ENCODE measurements at regions not wholly inside any gene's neighbourhood (a gene's known extent, or its start where the extent isn't known, plus 50 kb on each side); places are given as distances from the start of the nearest gene placed in this dataset.
"Not testable (repeated sequence)": the region's sequence is repeated elsewhere in the genome, so short reads cannot be mapped to it uniquely, and the experiment has no call there.

DNA sequence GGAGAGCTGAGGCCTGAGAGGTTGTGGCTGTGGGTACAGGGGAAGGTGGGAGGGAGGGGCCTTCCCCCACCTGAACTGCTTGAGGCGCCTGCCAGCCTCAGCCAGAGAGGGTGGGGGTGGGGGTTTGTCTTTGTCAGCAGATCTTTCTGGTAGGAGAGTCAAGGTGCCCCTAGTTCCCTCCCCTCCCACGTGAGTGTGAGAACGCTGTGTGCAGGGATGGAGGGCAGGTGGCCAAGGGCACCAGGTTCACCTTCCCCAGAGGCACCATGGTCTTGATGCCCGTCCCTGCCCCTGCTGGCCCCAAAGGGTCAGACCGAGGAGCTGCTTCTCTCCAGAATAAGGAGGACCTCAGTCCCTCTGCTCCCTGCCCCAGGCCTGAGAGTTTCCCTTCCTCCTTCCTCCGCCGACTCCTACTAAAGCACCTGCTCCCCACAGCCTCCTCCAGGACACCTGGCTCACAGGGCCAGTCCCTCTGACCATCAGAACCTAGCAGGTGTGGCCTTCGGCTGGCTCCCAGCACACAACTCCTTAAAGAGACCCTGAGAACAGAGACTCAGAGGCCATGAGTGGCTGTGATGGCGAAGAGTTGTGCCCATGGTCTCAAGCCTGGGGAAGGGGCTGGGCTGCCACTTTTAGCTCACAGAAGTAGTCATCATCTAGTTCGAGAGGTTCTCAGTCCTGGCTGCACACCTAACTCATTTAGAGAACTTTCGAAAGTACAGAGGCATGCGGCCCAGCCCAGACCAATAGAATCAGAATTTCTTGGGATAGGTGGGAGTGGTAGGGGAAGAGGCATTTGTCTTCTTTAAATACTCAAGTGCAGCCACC, 113.2 kb upstream of the LHX1 start:
- DNase-seq: no peak

DNA sequence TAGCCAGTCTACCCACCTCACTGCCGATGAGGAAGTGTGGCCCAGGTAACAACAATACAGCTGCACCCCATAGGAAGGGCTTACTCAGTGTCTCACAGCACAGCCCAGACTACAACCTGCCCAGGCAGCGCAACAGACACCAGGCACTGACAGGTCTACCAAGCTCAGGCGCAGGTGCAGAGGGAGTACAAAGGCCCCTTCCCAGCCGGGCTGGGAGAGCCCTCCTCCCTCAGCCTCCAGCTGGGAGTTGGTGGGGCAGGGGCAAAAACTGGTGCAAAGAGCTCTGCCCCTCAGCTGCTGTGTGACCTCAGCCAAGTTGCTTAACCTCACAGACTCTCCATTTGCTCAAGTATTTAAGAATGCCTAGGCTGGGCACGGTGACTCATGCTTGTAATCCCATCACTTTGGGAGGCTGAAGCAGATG, 112.6 kb upstream of the LHX1 start:
- DNase-seq: no peak

DNA sequence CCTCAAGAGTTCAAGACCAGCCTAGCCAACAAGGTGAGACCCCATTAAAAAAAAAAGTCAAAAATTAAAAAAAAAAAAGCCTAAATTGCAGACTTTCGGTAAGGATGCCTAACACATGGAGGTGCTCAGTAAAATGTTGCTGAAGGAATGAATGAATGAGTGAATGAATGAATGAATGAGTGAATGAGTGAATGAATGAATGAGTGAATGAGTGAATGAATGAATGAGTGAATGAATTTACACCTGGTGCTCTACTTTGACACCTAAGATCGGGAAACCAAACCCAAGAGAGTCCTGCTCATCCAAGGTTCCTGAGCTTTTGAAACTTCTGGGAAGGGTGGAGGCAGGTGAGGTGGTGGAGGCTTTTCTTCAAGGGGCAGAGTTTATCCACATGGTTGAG, 112.2 kb upstream of the LHX1 start:
- DNase-seq: no peak

DNA sequence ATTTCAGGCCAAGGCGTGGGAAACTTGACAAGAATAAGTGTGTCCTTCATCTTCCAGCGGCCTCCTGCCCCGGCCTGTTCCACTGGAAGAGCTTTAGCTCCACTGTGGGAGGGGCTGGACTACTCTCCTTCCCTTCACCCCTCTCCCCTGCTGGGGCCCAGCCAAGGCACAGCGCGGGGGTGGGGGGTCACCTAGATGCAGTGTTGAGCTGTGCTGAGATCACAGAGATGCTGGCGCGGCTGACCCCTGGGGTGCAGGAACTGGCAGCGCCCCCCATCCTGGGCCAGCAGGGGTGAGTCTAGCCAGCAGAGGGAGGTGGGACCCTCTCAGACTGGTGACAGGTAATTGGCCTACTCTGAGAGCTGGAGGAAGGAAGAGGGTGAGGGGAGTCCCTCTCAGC, 111.8 kb upstream of the LHX1 start:
- DNase-seq: no peak

DNA sequence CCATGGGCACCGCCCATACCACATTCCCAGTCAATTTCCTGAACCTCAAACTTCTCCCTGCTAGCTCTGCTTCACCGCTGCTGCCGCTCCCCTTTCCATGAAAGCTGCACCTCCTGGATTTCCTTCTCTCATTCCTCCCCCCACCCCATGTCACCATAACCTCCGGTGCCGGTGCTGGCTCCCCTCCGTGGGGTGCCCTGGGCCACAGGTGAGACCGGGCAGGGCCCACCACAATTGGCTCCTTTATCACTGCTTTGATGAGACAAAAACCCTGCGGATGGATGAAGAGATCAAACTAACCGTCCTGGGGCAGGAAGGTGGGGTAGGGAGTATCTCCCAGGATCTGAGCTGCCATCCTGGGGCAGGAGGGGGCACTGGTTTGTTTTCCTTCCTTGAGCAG, 111.3 kb upstream of the LHX1 start:
- DNase-seq: no peak

DNA sequence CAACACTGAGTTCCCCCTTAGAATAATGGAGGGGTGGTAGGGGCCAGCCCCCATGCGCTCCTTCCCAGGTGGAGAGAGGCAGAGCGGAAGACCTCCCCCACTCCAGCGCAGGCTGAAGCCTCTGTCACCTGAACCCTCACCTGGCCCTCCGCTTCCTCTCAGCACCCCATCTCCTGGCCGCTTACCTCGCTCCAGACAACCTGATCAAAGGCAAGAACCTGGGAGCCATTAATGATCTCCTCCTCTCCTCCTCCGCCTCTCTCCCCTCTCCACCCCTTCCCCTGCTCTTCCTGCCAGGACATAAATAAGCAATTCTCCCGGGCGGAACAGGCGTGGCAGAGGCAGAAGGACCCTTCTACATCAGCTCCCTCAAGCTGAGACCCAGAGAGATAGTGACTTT, 110.2 kb upstream of the LHX1 start:
- no peak for DNase-seq

DNA sequence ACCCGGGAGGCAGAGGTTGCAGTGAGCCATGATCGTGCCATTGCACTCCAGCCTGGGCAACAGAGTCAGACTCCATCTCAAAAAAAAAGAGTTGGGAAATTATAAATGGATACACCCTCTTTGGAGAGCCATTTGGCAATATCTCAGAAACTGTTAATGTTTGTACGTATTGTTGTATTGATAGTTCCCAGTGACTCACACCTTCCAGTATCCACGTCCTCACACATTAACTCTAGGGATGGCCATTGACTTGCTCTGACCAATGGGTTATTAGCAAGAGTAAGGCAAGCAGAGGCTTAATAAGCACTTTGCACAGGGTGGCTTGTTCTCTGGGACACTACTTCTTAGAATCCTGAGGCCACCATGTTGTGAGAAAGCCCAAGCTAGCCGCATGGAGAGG, 107.6 kb upstream of the LHX1 start:
- no peak for DNase-seq

DNA sequence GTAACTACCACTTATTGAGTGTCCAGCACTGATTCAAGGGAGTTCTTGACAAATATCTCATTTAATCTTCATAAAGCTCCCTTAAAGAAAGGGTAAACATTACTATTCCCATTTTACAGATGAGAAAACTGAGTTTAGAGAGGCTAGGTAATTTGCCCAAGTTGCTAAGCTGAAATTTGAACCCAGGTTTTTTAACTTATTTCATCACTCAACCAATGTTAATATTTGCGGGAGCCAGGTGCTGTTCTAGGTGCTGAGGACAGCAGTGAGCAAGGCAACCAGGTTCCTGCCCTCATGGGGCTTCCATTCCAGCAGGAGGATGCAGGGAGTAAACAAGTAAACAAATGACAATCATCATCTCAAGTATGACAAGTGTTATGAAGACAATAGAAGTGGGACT, 104.0 kb upstream of the LHX1 start:
- no peak for DNase-seq

DNA sequence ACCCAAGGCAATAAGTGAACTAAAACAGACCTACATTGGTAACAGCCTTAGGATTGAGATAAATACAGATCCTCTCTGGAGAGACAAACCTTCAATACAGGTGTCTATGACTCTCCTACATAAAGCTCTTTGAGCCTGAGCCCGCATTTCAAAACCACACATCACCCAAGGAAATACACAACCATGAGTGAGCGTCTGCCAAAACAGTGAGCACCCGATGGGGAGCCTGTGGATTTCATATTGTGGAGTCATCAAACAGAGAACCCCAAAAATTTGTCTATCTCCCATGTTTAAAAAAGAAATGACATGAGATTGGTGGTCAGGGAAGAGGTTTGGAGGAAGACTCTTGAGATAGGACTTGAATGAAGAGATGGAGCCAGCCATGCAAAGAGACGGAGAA, 102.2 kb upstream of the LHX1 start:
- no peak for DNase-seq

DNA sequence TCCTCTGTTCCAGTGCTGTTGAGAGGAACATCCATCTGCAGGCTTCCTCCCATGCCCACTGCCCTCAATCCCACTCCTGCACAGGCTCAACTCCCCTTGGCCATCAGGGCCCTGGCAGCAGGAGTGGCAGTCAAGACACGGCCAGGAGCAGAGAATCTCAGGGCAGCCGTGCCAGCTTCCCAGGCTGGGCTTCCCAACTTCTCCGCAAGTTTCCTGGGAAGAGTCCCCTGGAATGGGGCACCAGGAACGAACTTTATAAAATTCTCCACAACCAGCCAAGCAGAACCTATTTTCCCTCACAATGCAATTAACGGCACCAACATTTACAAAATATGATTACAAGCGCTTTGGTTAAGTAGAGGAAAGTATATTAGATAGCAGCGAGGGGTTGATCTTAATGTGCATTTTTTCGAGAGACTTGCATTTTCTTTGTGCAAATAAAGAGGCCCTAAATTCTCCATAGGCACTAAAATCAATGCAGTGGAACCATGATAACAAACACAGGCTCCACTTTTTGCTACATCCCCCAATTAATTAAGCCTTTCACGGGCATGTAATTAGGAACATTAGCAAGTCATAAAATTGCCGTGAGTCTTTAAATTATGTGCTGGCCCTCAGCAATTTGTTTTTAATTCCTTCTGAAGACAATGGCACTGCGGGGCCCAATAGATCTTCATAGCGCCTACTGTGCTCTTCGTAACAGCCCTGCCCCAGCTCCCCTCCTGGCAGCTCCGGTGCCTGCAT, 99.9 kb upstream of the LHX1 start:
- DNase-seq: no peak

DNA sequence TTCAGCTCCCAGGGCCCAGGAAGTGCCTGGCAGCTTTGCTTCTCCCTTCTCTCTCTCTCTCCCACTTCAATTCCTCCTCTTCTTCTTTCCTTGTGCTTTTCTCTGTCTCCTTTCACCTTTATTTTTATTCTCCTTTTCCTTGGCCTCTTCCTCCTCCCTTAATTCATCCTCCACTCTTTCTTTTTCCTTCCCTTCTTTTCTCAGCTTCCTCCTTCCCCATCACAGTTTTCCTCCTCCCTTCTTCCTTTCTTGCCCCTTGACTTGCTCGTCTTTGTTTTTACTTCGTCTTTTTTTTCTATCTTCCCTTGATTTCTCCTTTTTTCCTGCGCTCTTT, 99.4 kb upstream of the LHX1 start:
- no peak for DNase-seq

DNA sequence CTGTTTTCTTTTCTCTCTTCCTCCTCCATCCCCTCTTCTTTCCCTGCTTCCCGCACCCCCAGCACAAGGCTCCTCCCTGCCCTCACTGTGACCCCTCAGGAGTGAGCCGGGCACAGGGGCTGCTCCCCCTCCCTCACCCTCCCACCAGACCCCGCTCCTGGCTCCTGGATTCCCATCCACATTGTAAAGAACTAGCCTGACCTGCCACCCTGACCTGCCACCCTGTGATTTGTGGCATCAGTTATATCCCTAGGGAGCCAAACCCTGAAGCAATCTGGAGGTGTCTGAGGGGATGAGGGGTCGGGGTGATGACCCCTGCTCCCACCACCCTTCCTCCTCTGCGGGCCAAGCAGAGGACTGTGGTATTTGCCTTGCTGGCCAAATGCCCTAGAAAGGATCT, 98.0 kb upstream of the LHX1 start:
- DNase-seq: no peak

DNA sequence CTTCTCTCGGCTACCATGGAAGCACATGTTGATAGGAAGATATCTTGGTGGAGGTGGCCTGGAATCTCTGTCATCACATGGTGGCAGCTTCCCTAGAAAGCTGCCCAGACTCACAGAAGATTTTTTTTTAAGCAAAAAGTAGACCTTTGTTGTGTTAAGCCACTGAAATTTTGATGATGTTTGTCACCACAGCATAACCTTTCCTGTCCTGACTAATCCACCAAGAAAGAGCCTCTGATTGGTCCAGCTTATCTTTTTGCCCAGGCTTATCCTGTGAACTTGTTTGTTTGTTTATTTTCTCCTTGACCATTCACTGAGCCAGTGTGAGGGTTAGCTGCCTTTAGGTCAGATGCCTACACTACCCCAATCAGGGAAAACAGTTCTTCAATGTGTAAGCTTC, 96.5 kb upstream of the LHX1 start:
- no peak for DNase-seq

DNA sequence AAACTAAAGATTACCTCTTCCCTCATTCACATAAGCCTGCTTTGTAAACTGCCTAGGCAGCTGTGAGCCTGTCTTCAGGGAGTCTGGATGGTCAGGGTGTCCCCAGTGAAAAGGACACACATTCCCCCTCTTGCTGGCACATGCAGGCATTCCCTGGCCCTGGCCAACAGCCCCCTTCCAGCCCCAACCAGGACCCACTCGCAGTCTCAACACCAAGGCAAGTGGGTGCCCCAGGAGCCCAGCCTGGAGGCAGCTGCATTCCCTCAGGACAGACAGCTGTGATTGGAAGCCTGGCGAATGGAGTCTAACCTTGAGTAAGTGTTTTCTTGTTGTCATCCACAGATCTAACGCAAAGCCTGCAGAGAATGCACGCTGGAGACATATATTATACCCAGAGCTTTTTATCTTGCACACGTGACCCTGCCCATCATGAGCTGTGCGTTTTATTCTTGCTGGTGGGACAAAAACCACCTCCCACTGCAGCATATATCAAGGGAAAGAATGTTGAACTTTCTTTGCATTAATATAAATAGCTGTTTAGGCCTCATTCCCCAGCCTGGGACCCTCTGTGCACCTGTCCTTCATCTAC, 95.0 kb upstream of the LHX1 start:
- no peak for DNase-seq

DNA sequence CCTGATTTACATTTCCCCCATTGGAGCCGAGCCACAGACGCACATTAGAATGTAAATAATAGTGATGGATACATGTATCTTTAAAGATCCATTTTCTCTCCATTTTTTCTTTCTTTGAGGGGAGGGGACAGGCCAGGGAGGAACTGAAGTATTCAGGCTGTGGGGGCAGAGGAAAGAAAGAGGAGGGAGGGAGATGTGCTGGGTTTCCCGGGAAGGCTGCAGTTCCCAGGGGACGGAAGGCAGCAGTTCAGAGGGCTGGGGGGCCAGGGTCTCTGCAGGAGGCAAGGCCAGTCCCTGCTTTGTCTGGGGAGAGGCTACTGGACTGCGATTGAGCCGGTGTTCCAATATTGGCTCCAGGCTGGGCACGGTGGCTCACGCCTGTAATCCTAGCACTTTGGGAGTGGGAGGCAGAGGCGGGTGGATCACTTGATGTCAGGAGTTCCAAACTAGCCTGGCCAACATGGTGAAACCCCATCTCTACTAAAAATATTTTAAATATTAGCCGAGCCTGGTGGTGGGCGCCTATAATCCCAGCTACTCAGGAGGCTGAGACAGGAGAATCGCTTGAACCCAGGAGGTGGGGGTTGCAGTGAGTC, 94.2 kb upstream of the LHX1 start:
- no peak for DNase-seq

DNA sequence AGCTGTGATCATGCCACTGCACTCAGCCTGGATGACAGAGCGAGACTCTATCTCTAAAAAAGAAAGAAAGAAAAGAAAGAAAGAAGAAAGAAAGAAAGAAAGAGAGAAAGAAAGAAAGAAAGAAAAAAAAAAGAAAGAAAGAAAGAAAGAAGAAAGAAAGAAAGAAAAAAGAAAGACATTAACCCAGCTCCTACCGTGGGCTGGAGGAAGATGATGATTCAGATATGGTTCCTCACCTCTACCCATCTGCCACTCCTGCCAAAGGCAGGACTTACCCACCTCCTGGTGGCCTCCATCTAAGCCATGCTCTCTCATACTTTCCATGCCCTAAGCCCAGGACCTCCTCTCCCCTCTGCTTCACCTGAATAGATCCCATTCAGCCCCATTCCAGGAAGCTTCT, 93.3 kb upstream of the LHX1 start:
- no peak for DNase-seq

DNA sequence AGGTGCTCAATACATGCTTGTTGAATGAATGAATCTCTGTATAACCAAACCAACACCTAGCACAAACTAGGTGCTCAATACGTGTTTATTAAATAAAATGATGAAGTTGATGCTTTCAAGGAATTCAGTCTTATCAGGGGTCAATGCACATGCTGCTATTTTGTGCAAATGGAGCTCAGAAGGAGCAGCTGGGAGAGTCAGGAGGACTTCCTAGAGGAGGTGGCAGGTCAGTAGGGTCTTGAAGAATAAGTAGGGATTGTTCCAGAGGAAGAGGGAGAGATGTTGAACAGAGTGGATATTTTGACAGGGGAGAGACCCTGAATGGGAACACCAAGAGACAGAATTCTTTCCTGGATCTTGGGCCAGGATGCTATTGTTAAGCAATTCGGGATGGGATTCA, 92.7 kb upstream of the LHX1 start:
- DNase-seq: no peak

DNA sequence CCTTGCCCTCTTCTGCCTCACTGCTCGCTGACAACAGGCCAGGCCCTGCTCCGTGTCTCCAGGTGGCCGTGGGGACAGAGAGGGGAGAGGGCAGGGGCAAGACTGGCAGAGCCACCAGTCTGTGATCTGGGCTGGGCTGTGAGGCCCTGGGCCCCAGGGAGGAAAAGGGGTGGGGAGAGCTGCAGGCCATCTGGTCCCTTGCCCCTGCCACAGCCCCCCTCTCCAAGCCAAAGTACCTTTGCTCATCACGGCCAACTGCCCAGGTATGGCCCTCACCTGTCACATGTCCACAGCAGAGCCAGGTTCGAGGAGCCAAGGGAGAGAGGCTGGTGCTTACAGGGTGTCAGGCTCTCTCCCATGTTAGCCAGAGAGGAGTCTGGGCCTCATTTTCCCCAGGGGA, 91.4 kb upstream of the LHX1 start:
- DNase-seq: no peak

DNA sequence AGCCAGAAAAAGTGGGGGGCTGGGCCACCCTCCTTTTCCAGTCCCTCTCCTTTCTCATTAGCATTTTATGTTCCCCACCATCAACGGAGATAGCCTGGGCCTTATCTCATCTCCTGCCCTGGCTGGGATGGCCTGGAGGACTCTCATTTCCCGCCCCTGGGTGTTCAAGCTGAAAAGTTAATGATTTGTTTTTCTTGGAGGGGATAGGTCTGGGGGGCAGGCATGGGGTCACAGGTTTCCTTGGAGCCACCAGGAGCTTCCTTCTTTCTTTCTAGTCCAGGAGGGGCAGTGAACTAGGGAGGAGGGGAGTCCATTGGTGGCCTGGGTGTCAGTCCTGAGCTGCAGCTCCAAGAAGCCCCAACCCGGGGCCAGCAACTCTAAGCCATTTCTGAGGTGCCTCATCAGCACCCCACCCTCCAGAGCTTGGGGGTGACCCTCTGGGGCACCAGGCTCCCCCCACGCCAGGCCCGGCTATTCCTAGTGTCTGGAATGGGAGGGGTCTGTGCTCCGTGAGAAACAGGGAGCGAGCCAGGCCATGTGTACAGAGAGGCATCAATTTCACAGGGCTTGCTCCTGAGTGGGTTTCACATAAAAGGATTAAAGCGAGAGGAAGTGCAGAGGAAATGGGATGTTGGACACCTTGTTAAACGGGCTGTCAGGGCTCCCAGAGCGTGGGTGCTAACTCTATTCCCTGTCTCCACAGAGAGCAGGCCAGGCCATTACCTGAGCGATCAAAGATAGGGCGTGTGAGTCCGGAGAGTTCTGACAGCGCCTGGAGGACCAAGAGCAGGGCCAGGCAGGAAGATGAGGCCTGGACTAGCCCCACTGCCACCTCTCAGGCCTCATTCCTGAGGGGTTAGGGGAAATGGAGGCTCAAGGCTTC, 90.6 kb upstream of the LHX1 start:
- no peak for DNase-seq

DNA sequence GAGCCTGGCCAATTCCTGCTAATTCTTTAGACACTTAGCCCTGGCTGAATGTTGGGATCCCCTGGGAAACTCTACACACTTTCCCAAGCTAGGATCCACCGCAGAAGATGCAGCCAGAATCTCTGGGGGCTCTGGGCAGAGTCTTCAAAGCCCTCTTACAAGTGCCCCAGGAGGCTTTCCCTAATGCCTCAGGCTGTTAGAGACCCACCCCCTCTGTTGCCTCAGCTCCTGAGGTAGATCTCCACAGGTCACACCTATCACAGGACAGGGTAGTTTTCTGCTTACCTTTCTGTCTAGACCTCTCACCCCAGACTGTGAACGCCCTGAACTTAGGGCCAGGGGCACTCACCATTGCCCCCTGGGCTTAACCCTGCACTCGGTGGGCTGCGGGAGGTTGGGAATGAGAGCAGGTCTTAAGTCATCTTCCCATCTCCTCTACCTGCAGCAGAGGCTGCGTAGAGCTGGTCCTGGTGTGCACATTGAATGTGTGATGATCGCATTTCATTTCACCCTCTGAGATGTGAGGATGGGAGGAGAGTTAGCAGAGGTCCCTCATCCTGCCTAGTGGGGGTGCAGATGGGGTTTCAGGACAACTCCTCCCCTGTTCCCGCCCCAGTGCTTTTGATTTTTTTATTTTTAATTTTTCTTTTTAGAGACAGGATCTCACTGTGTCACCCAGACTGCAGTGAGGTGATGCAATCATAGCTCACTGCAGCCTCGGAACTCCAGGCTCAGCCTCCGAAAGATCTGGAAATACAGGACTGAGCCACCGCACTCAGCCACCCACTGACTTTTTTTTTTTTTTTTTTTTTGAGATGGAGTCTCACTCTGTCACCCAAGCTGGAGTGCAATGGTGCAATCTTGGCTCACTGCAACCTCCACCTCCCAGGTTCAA, 89.0 kb upstream of the LHX1 start:
- no peak for DNase-seq

DNA sequence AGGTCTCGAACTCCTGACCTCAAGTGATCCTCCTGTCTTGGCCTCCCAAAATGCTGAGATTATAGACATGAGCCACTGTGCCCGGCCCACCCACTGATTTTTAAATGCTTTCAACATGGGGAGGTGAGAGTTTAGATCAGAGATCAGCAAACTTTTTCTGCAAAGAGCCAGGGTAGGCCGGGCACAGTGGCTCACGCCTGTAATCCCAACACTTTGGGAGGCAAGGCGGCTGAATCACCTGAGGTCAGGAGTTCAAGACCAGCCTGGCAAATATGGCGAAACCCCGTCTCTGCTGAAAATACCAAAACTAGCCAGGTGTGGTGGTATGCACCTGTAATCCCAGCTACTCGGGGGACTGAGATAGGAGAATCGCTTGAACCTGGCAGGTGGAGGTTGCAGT, 88.3 kb upstream of the LHX1 start:
- not testable (repeated sequence) for DNase-seq

DNA sequence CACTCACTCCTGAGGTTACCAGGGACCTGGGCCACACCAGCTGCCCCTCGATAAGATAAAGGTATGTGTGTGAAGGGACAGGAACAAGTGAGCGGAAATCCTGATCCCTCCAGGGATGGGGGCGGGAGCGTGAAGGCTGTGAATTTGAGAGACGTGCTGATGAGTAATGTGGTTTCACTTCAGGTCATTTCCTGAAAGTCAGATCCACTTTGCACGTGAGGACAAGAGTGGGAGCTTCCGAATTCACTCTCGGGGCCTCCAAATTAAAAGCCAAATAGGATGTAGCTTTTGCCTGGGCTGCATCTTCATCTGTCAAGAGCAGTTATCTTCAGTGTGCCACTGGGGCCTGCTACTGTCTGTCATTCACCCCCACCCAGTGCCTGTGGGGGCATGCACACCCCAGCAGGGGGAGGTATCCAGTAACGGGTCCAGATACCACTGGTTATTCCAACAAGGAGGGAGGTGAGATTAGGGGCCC, 87.4 kb upstream of the LHX1 start:
- peak; percentile 43 to 48 for DNase-seq

All from stimulated activated CD4-positive, alpha-beta T cell treated with anti-CD3 and anti-CD28 coated beads, Interleukin-2, amount 100 ng/mL, for 48 hours (primary cell).